ENCODE measurements at regions not wholly inside any gene's neighbourhood (a gene's known extent, or its start where the extent isn't known, plus 50 kb on each side); places are given as distances from the start of the nearest gene placed in this dataset.

GRCh38 chr4:62275470-62275869 lies 1075.3 kb downstream of the ADGRL3 start:
- Mint-ChIP-seq H3K36me3 (peaks cover 0 to 8% (median 0%) of the 10 kb centered on the region in 3 donors), H3K4me3 (no peak overlapping the region), H3K27me3 (no peaks in the 10 kb centered on the region), H3K9me3 (peaks cover 0 to 40% (median 7%) of the 10 kb centered on the region in 9 donors), H3K27ac (no peak overlapping the region), H3K4me1 (no peaks in the 10 kb centered on the region)
- ATAC-seq (no peak), DNase-seq (no peak)
- POLR2A ChIA-PET = no interaction called here

- no peak for DNase-seq
- Mint-ChIP-seq H3K4me3 (no peak overlapping the region), H3K27ac (no peak overlapping the region)
Observed at GRCh38 chr4:62274782-62275181, 1074.7 kb downstream of the ADGRL3 start.

GRCh38 chr4:62271107-62271506 lies 1071.0 kb downstream of the ADGRL3 start:
- H3K36me3 Mint-ChIP-seq = peaks cover 0 to 8% (median 0%) of the 10 kb centered on the region in 3 donors
- no peak for ATAC-seq
- H3K27ac Mint-ChIP-seq = no peak overlapping the region
- no peaks in the 10 kb centered on the region for H3K27me3 Mint-ChIP-seq
- no peak for DNase-seq
- H3K4me1 Mint-ChIP-seq = no peaks in the 10 kb centered on the region
- POLR2A ChIA-PET = no interaction called here
- no peak overlapping the region for H3K4me3 Mint-ChIP-seq
- H3K9me3 Mint-ChIP-seq = peaks cover 0 to 36% (median 6%) of the 10 kb centered on the region in 9 donors

More at GRCh38 chr4:62274782-62275181, 1074.7 kb downstream of the ADGRL3 start:
- no peaks in the 10 kb centered on the region for H3K27me3 Mint-ChIP-seq
- H3K9me3 Mint-ChIP-seq = peaks cover 0 to 44% (median 8%) of the 10 kb centered on the region in 9 donors
- H3K36me3 Mint-ChIP-seq = peaks cover 0 to 8% (median 0%) of the 10 kb centered on the region in 3 donors
- POLR2A ChIA-PET = no interaction called here
- H3K4me1 Mint-ChIP-seq = no peaks in the 10 kb centered on the region
- ATAC-seq = no peak

- peaks cover 0 to 30% (median 6%) of the 10 kb centered on the region in 9 donors for H3K9me3 Mint-ChIP-seq
- no peak for ATAC-seq
- POLR2A ChIA-PET = no interaction called here
Observed at GRCh38 chr4:62269918-62270317, 1069.8 kb downstream of the ADGRL3 start.

GRCh38 chr4:62263454-62263853 lies 1063.3 kb downstream of the ADGRL3 start:
- no peak for DNase-seq
- H3K4me1 Mint-ChIP-seq = no peaks in the 10 kb centered on the region
- no peak overlapping the region for H3K4me3 Mint-ChIP-seq
- no peak overlapping the region for H3K27ac Mint-ChIP-seq
- peaks cover 0 to 20% (median 10%) of the 10 kb centered on the region in 9 donors for H3K9me3 Mint-ChIP-seq
- POLR2A ChIA-PET = no interaction called here
- H3K27me3 Mint-ChIP-seq = no peaks in the 10 kb centered on the region
- no peaks in the 10 kb centered on the region for H3K36me3 Mint-ChIP-seq
- ATAC-seq = no peak

More at GRCh38 chr4:62269918-62270317, 1069.8 kb downstream of the ADGRL3 start:
- H3K27me3 Mint-ChIP-seq = no peaks in the 10 kb centered on the region
- no peak overlapping the region for H3K4me3 Mint-ChIP-seq
- no peaks in the 10 kb centered on the region for H3K4me1 Mint-ChIP-seq
- H3K27ac Mint-ChIP-seq = no peak overlapping the region
- DNase-seq = no peak
- peaks cover 0 to 6% (median 0%) of the 10 kb centered on the region in 3 donors for H3K36me3 Mint-ChIP-seq

- Mint-ChIP-seq H3K4me3 (no peak overlapping the region), H3K36me3 (no peaks in the 10 kb centered on the region), H3K27me3 (no peaks in the 10 kb centered on the region), H3K27ac (no peak overlapping the region), H3K9me3 (peaks cover 0 to 20% (median 10%) of the 10 kb centered on the region in 9 donors), H3K4me1 (no peaks in the 10 kb centered on the region)
- DNase-seq (no peak), ATAC-seq (no peak)
- POLR2A ChIA-PET = no interaction called here
Observed at GRCh38 chr4:62262676-62263075, 1062.5 kb downstream of the ADGRL3 start.

GRCh38 chr4:62260254-62260653 lies 1060.1 kb downstream of the ADGRL3 start:
- H3K4me3 Mint-ChIP-seq = no peak overlapping the region
- peaks cover 0 to 20% (median 10%) of the 10 kb centered on the region in 9 donors for H3K9me3 Mint-ChIP-seq
- no peaks in the 10 kb centered on the region for H3K27me3 Mint-ChIP-seq
- H3K27ac Mint-ChIP-seq = no peak overlapping the region
- H3K4me1 Mint-ChIP-seq = no peaks in the 10 kb centered on the region
- ATAC-seq (no peak), DNase-seq (no peak)
- POLR2A ChIA-PET = no interaction called here
- H3K36me3 Mint-ChIP-seq = no peaks in the 10 kb centered on the region

GRCh38 chr4:62256479-62256878 lies 1056.4 kb downstream of the ADGRL3 start:
- H3K4me1 Mint-ChIP-seq = no peaks in the 10 kb centered on the region
- DNase-seq = no peak
- POLR2A ChIA-PET = no interaction called here
- no peak overlapping the region for H3K4me3 Mint-ChIP-seq
- no peaks in the 10 kb centered on the region for H3K36me3 Mint-ChIP-seq
- no peak for ATAC-seq
- no peaks in the 10 kb centered on the region for H3K27me3 Mint-ChIP-seq
- H3K27ac Mint-ChIP-seq = no peak overlapping the region
- peaks cover 0 to 18% (median 7%) of the 10 kb centered on the region in 9 donors for H3K9me3 Mint-ChIP-seq

- DNase-seq (no peak), ATAC-seq (no peak)
- H3K27ac Mint-ChIP-seq = no peak overlapping the region
- no peaks in the 10 kb centered on the region for H3K27me3 Mint-ChIP-seq
- no peaks in the 10 kb centered on the region for H3K4me1 Mint-ChIP-seq
- H3K36me3 Mint-ChIP-seq = no peaks in the 10 kb centered on the region
- H3K4me3 Mint-ChIP-seq = no peak overlapping the region
- POLR2A ChIA-PET = no interaction called here
- peaks cover 0 to 24% (median 12%) of the 10 kb centered on the region in 9 donors for H3K9me3 Mint-ChIP-seq
Observed at GRCh38 chr4:62252728-62253127, 1052.6 kb downstream of the ADGRL3 start.

- Mint-ChIP-seq H3K27me3 (no peaks in the 10 kb centered on the region), H3K4me1 (no peaks in the 10 kb centered on the region), H3K9me3 (peaks cover 0 to 38% (median 10%) of the 10 kb centered on the region in 9 donors), H3K4me3 (no peak overlapping the region), H3K27ac (no peak overlapping the region), H3K36me3 (no peaks in the 10 kb centered on the region)
- no peak for DNase-seq
- no peak for ATAC-seq
- POLR2A ChIA-PET = no interaction called here
Observed at GRCh38 chr4:62250100-62250499, 1050.0 kb downstream of the ADGRL3 start.

GRCh38 chr4:62243895-62244294 lies 1043.8 kb downstream of the ADGRL3 start:
- DNase-seq (no peak), ATAC-seq (no peak)
- peaks cover 0 to 27% (median 6%) of the 10 kb centered on the region in 9 donors for H3K9me3 Mint-ChIP-seq

GRCh38 chr4:62235911-62236310 lies 1035.8 kb downstream of the ADGRL3 start:
- H3K36me3 Mint-ChIP-seq = no peaks in the 10 kb centered on the region
- no peak overlapping the region for H3K4me3 Mint-ChIP-seq
- POLR2A ChIA-PET = no interaction called here
- ATAC-seq (no peak), DNase-seq (no peak)
- H3K27ac Mint-ChIP-seq = no peak overlapping the region
- peaks cover 0 to 22% (median 9%) of the 10 kb centered on the region in 9 donors for H3K9me3 Mint-ChIP-seq
- H3K4me1 Mint-ChIP-seq = no peaks in the 10 kb centered on the region
- H3K27me3 Mint-ChIP-seq = no peaks in the 10 kb centered on the region

More at GRCh38 chr4:62243895-62244294, 1043.8 kb downstream of the ADGRL3 start:
- no peaks in the 10 kb centered on the region for H3K27me3 Mint-ChIP-seq
- H3K27ac Mint-ChIP-seq = no peak overlapping the region
- H3K36me3 Mint-ChIP-seq = no peaks in the 10 kb centered on the region
- POLR2A ChIA-PET = no interaction called here
- no peaks in the 10 kb centered on the region for H3K4me1 Mint-ChIP-seq
- H3K4me3 Mint-ChIP-seq = no peak overlapping the region

- Mint-ChIP-seq H3K27ac (no peak overlapping the region), H3K4me3 (no peak overlapping the region), H3K9me3 (peaks cover 0 to 23% (median 11%) of the 10 kb centered on the region in 9 donors), H3K27me3 (no peaks in the 10 kb centered on the region), H3K4me1 (no peaks in the 10 kb centered on the region), H3K36me3 (no peaks in the 10 kb centered on the region)
- POLR2A ChIA-PET = no interaction called here
- DNase-seq = no peak
- no peak for ATAC-seq
Observed at GRCh38 chr4:62232814-62233213, 1032.7 kb downstream of the ADGRL3 start.

GRCh38 chr4:62231994-62232393 lies 1031.9 kb downstream of the ADGRL3 start:
- no peaks in the 10 kb centered on the region for H3K27me3 Mint-ChIP-seq
- H3K36me3 Mint-ChIP-seq = no peaks in the 10 kb centered on the region
- H3K27ac Mint-ChIP-seq = no peak overlapping the region
- H3K9me3 Mint-ChIP-seq = peaks cover 0 to 23% (median 11%) of the 10 kb centered on the region in 9 donors
- no peaks in the 10 kb centered on the region for H3K4me1 Mint-ChIP-seq
- no peak for DNase-seq
- POLR2A ChIA-PET = no interaction called here
- no peak for ATAC-seq
- H3K4me3 Mint-ChIP-seq = no peak overlapping the region
